ENCODE measurements at regions not wholly inside any gene's neighbourhood (a gene's known extent, or its start where the extent isn't known, plus 50 kb on each side); places are given as distances from the start of the nearest gene placed in this dataset.

DNA sequence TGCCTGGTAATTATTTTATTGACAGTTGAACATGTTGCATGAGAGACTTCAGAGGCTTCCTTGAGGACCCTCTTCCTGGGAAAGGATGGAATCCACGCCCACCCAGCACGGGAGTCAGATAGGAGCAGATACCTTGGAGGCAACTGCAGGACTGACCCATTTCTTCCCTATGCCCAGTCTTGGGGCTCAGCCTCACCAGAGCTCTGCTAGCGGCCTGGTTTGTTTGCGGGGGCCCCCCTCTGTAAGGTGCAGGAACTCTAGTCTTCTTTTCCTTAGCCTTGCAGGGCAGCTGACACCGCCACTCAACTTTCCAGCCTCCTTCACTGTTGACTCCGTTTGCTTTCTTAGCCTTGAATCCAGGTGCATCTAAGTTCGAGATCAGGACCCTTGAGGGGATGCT, 1032.8 kb downstream of the BRD1 start:
- intact Hi-C loops (cut with DNase I; ENCODE audit: low total_unique reads) = no loop called here
- Histone ChIP-seq H3K27me3 (replicated peaks in 1 of 7) (peaks cover 0 to 22% (median 0%) of the 10 kb centered on the region in 7 donors), H3K4me1 (no peaks in the 10 kb centered on the region), H3K4me3 (no peak overlapping the region), H3K27ac (no peak overlapping the region), H3K36me3 (no peaks in the 10 kb centered on the region), H3K9me3 (peaks cover 0 to 4% (median 0%) of the 10 kb centered on the region in 8 donors)
- no peak for DNase-seq
- TF ChIP-seq POLR2AphosphoS5 (IDR thresholded peaks at IDR 0.05) (no peak), POLR2A (IDR thresholded peaks at IDR 0.05) (no peak)
- TF ChIP-seq, protein P1, sequence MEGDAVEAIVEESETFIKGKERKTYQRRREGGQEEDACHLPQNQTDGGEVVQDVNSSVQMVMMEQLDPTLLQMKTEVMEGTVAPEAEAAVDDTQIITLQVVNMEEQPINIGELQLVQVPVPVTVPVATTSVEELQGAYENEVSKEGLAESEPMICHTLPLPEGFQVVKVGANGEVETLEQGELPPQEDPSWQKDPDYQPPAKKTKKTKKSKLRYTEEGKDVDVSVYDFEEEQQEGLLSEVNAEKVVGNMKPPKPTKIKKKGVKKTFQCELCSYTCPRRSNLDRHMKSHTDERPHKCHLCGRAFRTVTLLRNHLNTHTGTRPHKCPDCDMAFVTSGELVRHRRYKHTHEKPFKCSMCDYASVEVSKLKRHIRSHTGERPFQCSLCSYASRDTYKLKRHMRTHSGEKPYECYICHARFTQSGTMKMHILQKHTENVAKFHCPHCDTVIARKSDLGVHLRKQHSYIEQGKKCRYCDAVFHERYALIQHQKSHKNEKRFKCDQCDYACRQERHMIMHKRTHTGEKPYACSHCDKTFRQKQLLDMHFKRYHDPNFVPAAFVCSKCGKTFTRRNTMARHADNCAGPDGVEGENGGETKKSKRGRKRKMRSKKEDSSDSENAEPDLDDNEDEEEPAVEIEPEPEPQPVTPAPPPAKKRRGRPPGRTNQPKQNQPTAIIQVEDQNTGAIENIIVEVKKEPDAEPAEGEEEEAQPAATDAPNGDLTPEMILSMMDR (IDR thresholded peaks at IDR 0.05 in 8 of 11, conservative IDR thresholded peaks at IDR 0.05 in 3 of 11) = no peak
- WGBS, 5 donors = 78 to 92% (median 83%) methylated on average over 7 of the region's 7 CpGs

DNA sequence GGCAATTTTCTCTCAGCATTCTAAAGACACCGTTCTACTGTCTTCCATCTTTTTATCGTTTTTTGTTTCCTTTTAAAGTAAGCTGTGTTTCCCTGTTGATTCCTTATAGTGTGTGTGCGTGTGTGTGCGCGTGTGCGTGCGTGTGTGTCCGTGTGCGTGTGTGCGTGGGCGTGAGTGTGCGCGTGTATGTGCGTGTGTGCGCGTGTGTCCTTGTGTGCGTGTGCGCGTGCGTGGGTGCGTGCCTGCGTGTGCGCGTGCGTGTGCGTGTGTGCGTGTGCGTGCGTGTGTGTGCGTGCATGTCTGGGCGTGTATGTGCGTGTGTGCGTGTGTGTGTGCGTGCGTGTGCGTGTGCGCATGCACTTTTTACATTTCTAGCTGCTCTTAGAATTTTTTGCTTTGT, 1033.7 kb downstream of the BRD1 start:
- Histone ChIP-seq H3K36me3 (no peaks in the 10 kb centered on the region), H3K27ac (no peak overlapping the region), H3K9me3 (peaks cover 0 to 4% (median 0%) of the 10 kb centered on the region in 8 donors), H3K4me1 (no peaks in the 10 kb centered on the region), H3K27me3 (replicated peaks in 1 of 7) (peaks cover 0 to 15% (median 0%) of the 10 kb centered on the region in 7 donors), H3K4me3 (no peak overlapping the region)
- DNase-seq = no peak
- intact Hi-C loops (cut with DNase I; ENCODE audit: low total_unique reads) = no loop called here
- TF ChIP-seq, protein P1 (IDR thresholded peaks at IDR 0.05 in 8 of 11, conservative IDR thresholded peaks at IDR 0.05 in 3 of 11) = no peak
- TF ChIP-seq POLR2A (IDR thresholded peaks at IDR 0.05) (no peak), POLR2AphosphoS5 (IDR thresholded peaks at IDR 0.05) (no peak)
- 82 to 93% (median 88%) methylated on average over 26 to 37 of the region's 37 CpGs for WGBS, 5 donors

DNA sequence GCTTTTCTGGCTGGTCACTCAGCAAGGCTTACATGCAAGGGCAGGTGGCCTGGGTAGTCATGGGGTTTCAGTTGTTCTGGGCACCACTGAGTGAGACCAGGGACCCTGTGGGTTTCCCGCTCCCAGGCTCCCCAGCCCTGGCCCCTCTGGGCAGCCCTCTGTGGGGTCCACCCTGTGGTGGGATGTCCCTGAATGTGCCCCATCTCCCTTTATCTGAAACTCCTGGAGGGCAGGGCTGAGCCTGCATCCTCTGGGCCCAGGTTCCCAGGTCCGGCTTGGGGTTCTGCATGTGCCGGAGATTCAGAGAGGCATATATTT, 1041.0 kb downstream of the BRD1 start:
- no peak overlapping the region for H3K27ac ChIP-seq
- intact Hi-C loops (cut with DNase I; ENCODE audit: low total_unique reads) = no loop called here
- no peak for DNase-seq
- no peaks in the 10 kb centered on the region for H3K9me3 ChIP-seq
- 87 to 96% (median 91%) methylated on average over 2 to 3 of the region's 3 CpGs for WGBS, 5 donors
- H3K27me3 ChIP-seq (replicated peaks in 1 of 7) = peaks cover 0 to 12% (median 0%) of the 10 kb centered on the region in 7 donors
- no peaks in the 10 kb centered on the region for H3K4me1 ChIP-seq
- no peak overlapping the region for H3K4me3 ChIP-seq
- H3K36me3 ChIP-seq = no peaks in the 10 kb centered on the region
- TF ChIP-seq POLR2AphosphoS5 (IDR thresholded peaks at IDR 0.05) (no peak), POLR2A (IDR thresholded peaks at IDR 0.05) (no peak)
- TF ChIP-seq, protein P1 (IDR thresholded peaks at IDR 0.05 in 8 of 11, conservative IDR thresholded peaks at IDR 0.05 in 3 of 11) = no peak

DNA sequence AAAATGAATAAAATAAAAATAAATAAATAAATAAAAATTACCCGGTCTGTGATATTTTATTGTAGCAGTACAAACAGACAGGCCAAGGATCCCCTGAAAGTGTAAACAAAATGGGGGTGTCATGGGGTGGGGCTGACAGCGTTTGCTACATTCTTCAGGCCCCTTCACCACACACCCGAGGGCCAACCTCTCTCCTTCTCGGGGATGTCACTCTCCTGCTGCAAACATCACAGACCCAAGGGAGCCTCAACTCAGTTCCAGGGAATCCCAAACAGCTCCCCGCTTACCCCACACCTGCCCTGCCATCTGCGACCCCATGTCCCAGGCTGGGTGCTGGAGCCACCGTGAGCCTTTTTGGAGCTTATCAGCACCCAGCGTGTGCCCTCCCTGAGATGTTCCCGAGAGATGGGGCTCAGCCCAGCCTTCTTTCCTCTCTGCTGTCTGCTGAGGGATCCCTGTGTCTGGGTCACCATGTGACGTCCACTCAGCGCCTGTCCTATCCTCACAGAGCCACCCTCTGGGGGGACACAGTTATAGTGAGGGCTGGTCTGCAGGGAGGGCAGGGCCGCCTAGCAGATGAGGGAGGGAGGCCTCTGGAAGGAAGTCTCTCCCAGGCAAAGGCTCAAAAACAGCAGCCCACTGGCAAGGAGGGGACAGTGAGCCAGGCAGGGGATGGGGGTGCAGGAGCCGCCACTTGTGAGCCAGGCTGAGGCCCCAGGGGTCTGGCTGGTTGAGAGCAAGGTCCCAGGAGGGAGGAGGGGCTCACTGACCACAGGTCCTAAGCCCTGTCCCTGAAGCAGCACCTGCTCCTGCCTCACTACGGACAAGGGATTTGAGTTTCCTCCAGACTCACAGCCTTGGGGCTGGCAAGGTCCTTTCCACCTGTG, 1041.6 kb downstream of the BRD1 start:
- Histone ChIP-seq H3K36me3 (no peaks in the 10 kb centered on the region), H3K4me1 (no peaks in the 10 kb centered on the region), H3K27me3 (replicated peaks in 1 of 7) (peaks cover 0 to 15% (median 0%) of the 10 kb centered on the region in 7 donors), H3K9me3 (no peaks in the 10 kb centered on the region), H3K4me3 (no peak overlapping the region), H3K27ac (no peak overlapping the region)
- 75 to 88% (median 82%) methylated on average over 13 to 14 of the region's 14 CpGs for WGBS, 5 donors
- intact Hi-C loops (cut with DNase I; ENCODE audit: low total_unique reads) = no loop called here
- TF ChIP-seq, protein P1 (IDR thresholded peaks at IDR 0.05 in 8 of 11, conservative IDR thresholded peaks at IDR 0.05 in 3 of 11) = no peak
- no peak for TF ChIP-seq POLR2AphosphoS5 (IDR thresholded peaks at IDR 0.05)
- no peak for DNase-seq

All from spleen (tissue), 11 donors.